ENCODE measurements at regions not wholly inside any gene's neighbourhood (a gene's known extent, or its start where the extent isn't known, plus 50 kb on each side); places are given as distances from the start of the nearest gene placed in this dataset.

GRCh38 chr13:94765814-94766213, 53.5 kb upstream of the SOX21 start:
- Histone ChIP-seq H3K4me1 (no peaks in the 10 kb centered on the region), H3K9me3 (no peaks in the 10 kb centered on the region), H3K27ac (no peak overlapping the region), H3K4me3 (no peak overlapping the region), H3K27me3 (no peaks in the 10 kb centered on the region), H3K36me3 (no peaks in the 10 kb centered on the region)
- 66 to 78% methylated on average over 7 of the region's 7 CpGs for WGBS, 2 donors
- no peak for ATAC-seq
- FAIRE-seq, result no peak
- DNase-seq, result no peak
- intact Hi-C loops (cut with DNase I), result no loop called here
- TF ChIP-seq CTCF (IDR thresholded peaks at IDR 0.05), result no peak

- Histone ChIP-seq H3K4me1 (no peaks in the 10 kb centered on the region), H3K27ac (no peak overlapping the region), H3K4me3 (no peak overlapping the region), H3K27me3 (no peaks in the 10 kb centered on the region), H3K9me3 (no peaks in the 10 kb centered on the region), H3K36me3 (no peaks in the 10 kb centered on the region)
- DNase-seq, result no peak
- intact Hi-C loops (cut with DNase I), result no loop called here
- FAIRE-seq, result no peak
- no peak for ATAC-seq
- TF ChIP-seq CTCF (IDR thresholded peaks at IDR 0.05), result no peak
- WGBS, 2 donors, result 88 to 89% methylated on average over 2 of the region's 2 CpGs
Measured at GRCh38 chr13:94764576-94765321, 52.4 kb upstream of the SOX21 start.
